Endothelial cell of umbilical vein (primary cell): ENCODE measurements at regions not wholly inside any gene's neighbourhood (a gene's known extent, or its start where the extent isn't known, plus 50 kb on each side); places are given as distances from the start of the nearest gene placed in this dataset.

Experiments used
- CTCF ChIP-seq, 2 donors: IDR thresholded peaks; 1 replicate in 1 of 2; 2 replicates in 1 of 2; pipeline ENCODE4 v1.5.1; 2011; ENCODE audit warnings: low read length in 2 of 2, mild to moderate bottlenecking in 2 of 2, moderate library complexity in 2 of 2, control low read depth in 1 of 2, inconsistent platforms in 1 of 2, low read depth in 1 of 2; ENCODE audit not compliant: insufficient read depth in 1 of 2; ENCODE audit errors: extremely low read depth in 1 of 2
- EZH2 ChIP-seq: IDR thresholded peaks from 2 replicates; pipeline ENCODE4 v1.6.1; 2012; ENCODE audit warnings: borderline replicate concordance, low read depth, mild to moderate bottlenecking, moderate library complexity, low read length, inconsistent platforms; ENCODE audit not compliant: severe bottlenecking
- FOS ChIP-seq: IDR thresholded peaks from 2 replicates; pipeline ENCODE4 v1.6.1; 2011; ENCODE audit warnings: mild to moderate bottlenecking, low read length, moderate library complexity, borderline replicate concordance; ENCODE audit not compliant: insufficient read depth
- GATA2 ChIP-seq: IDR thresholded peaks from 2 replicates; pipeline ENCODE4 v1.7.0; 2011; ENCODE audit warnings: low read depth, mild to moderate bottlenecking, moderate library complexity, mixed read lengths, low read length; ENCODE audit not compliant: insufficient read length, insufficient read depth
- MAX ChIP-seq: IDR thresholded peaks from 2 replicates; pipeline ENCODE4 v1.6.1; 2011; ENCODE audit not compliant: insufficient read depth, insufficient read length
- MYC ChIP-seq: IDR thresholded peaks from one replicate; pipeline ENCODE4 v1.6.1; 2011; ENCODE audit warnings: mild to moderate bottlenecking, low read depth, low read length
- POLR2A ChIP-seq: IDR thresholded peaks from 2 replicates; pipeline ENCODE4 v1.6.1; 2012; ENCODE audit warnings: low read depth, mild to moderate bottlenecking, control low read depth, low read length
- POLR2AphosphoS5 ChIP-seq: IDR thresholded peaks from 2 replicates; pipeline ENCODE4 v1.6.1; 2012; ENCODE audit warnings: low read depth, mild to moderate bottlenecking, control low read depth, low read length, moderate library complexity; ENCODE audit not compliant: insufficient read depth

GRCh38 chr10:104509981-104510380 lies 131.1 kb upstream of the SORCS3 start:
- TF ChIP-seq CTCF (IDR thresholded peaks at IDR 0.05; ENCODE audit: extremely low read depth in 1 of 2, insufficient read depth in 1 of 2, low read depth in 1 of 2, low read length in 2 of 2) (no peak), POLR2A (no peak), EZH2 (no peak), MAX (no peak), POLR2AphosphoS5 (no peak), MYC (no peak), GATA2 (no peak), FOS (no peak)
